PFSK-1 (cell line): ENCODE measurements at regions not wholly inside any gene's neighbourhood (a gene's known extent, or its start where the extent isn't known, plus 50 kb on each side); places are given as distances from the start of the nearest gene placed in this dataset.

ENCODE experiments used
- FOXP2 ChIP-seq: optimal IDR thresholded peaks from 2 replicates; pipeline ENCODE3; 2011; ENCODE audit warnings: borderline replicate concordance, control low read depth, inconsistent platforms; ENCODE audit not compliant: insufficient read depth; ENCODE audit errors: extremely low read length, extremely low read depth
- POLR2AphosphoS5 ChIP-seq: IDR thresholded peaks from 2 replicates; pipeline ENCODE4 v1.6.1; 2012; ENCODE audit warnings: low read depth, mild to moderate bottlenecking, control low read depth, low read length, moderate library complexity
- REST ChIP-seq, 2 experiments: IDR thresholded peaks; 2 replicates each; pipeline versions ENCODE4 v1.6.1 to v1.8.0; 2011 to 2012; ENCODE audit warnings: low read depth in 2 of 2, low read length in 2 of 2, control low read depth in 1 of 2, inconsistent platforms in 1 of 2, mild to moderate bottlenecking in 1 of 2, moderate library complexity in 1 of 2; ENCODE audit not compliant: insufficient read depth in 1 of 2
- SIN3A ChIP-seq: IDR thresholded peaks from 2 replicates; pipeline ENCODE4 v1.6.1; 2012; ENCODE audit warnings: mild to moderate bottlenecking, low read length, moderate library complexity, borderline replicate concordance; ENCODE audit not compliant: insufficient read depth
- TAF1 ChIP-seq: IDR thresholded peaks from 2 replicates; pipeline ENCODE4 v1.6.1; 2012; ENCODE audit warnings: low read length, control low read depth, borderline replicate concordance; ENCODE audit not compliant: insufficient read depth

- TF ChIP-seq REST (IDR thresholded peaks at IDR 0.05; ENCODE audit: insufficient read depth in 1 of 2, low read depth in 2 of 2, low read length in 2 of 2): no peak
- TF ChIP-seq SIN3A: no peak
Measured at GRCh38 chr11:134939031-134939430, 527.0 kb upstream of the B3GAT1 start.

- TF ChIP-seq TAF1: no peak
- no peak for TF ChIP-seq POLR2AphosphoS5
- TF ChIP-seq SIN3A: no peak
- no peak for TF ChIP-seq FOXP2
- TF ChIP-seq REST (IDR thresholded peaks at IDR 0.05; ENCODE audit: insufficient read depth in 1 of 2, low read depth in 2 of 2, low read length in 2 of 2): no peak
Measured at GRCh38 chr11:134938212-134938611, 526.2 kb upstream of the B3GAT1 start.

- TF ChIP-seq POLR2AphosphoS5 (no peak), FOXP2 (no peak), REST (IDR thresholded peaks at IDR 0.05; ENCODE audit: insufficient read depth in 1 of 2, low read depth in 2 of 2, low read length in 2 of 2) (no peak), TAF1 (no peak), SIN3A (no peak)
Measured at GRCh38 chr11:134932761-134933160, 520.7 kb upstream of the B3GAT1 start.

GRCh38 chr11:134925432-134925831 lies 513.4 kb upstream of the B3GAT1 start:
- no peak for TF ChIP-seq SIN3A
- TF ChIP-seq TAF1: no peak
- TF ChIP-seq REST (IDR thresholded peaks at IDR 0.05; ENCODE audit: insufficient read depth in 1 of 2, low read depth in 2 of 2, low read length in 2 of 2): no peak

GRCh38 chr11:134923441-134923840 lies 511.4 kb upstream of the B3GAT1 start:
- TF ChIP-seq FOXP2: no peak
- TF ChIP-seq TAF1: no peak
- no peak for TF ChIP-seq SIN3A
- TF ChIP-seq POLR2AphosphoS5: no peak
- TF ChIP-seq REST (IDR thresholded peaks at IDR 0.05; ENCODE audit: insufficient read depth in 1 of 2, low read depth in 2 of 2, low read length in 2 of 2): no peak
